ENCODE measurements at regions not wholly inside any gene's neighbourhood (a gene's known extent, or its start where the extent isn't known, plus 50 kb on each side); places are given as distances from the start of the nearest gene placed in this dataset.
"Not testable (repeated sequence)": the region's sequence is repeated elsewhere in the genome, so short reads cannot be mapped to it uniquely, and the experiment has no call there.

GRCh38 chr5:131107128-131107527 is 57.9 kb downstream of the HINT1 start:
- Histone ChIP-seq H3K9ac (ENCODE audit: low read depth, low read length, poor library complexity, severe bottlenecking) (no peak overlapping the region), H3K9me2 (replicated peaks; ENCODE audit: low read depth, low read length) (no peaks in the 10 kb centered on the region), H3F3A (ENCODE audit: low read depth) (no peaks in the 10 kb centered on the region), H3K4me2 (ENCODE audit: low read depth, low read length, poor library complexity, severe bottlenecking) (no peak overlapping the region), H3K4me1 (ENCODE audit: insufficient read depth, low read length, poor library complexity, severe bottlenecking) (no peaks in the 10 kb centered on the region), H3K79me2 (ENCODE audit: insufficient read depth, low read length) (no peaks in the 10 kb centered on the region), H3K4me3 (ENCODE audit: low read length, poor library complexity, severe bottlenecking) (no peak overlapping the region), H3K9me3 (ENCODE audit: insufficient read depth, low read depth, low read length) (no peaks in the 10 kb centered on the region), H3K36me3 (ENCODE audit: insufficient read depth, low read length) (no peaks in the 10 kb centered on the region), H4K20me1 (ENCODE audit: insufficient read depth, low read length, poor library complexity, severe bottlenecking) (no peaks in the 10 kb centered on the region), H3K27me3 (ENCODE audit: insufficient read depth, low read length, poor library complexity, severe bottlenecking) (no peaks in the 10 kb centered on the region), H2AFZ (ENCODE audit: low read length) (no peak overlapping the region)
- TF ChIP-seq CTCF (conservative IDR thresholded peaks at IDR 0.05; ENCODE audit: low read length) (no peak), EZH2phosphoT487 (IDR thresholded peaks at IDR 0.05; ENCODE audit: borderline replicate concordance) (no peak)

- Histone ChIP-seq H3K9me3 (ENCODE audit: insufficient read depth, low read depth, low read length) (no peaks in the 10 kb centered on the region), H3K36me3 (ENCODE audit: insufficient read depth, low read length) (no peaks in the 10 kb centered on the region), H3K4me1 (ENCODE audit: insufficient read depth, low read length, poor library complexity, severe bottlenecking) (no peaks in the 10 kb centered on the region), H3K9me2 (replicated peaks; ENCODE audit: low read depth, low read length) (no peaks in the 10 kb centered on the region), H3K4me3 (ENCODE audit: low read length, poor library complexity, severe bottlenecking) (no peak overlapping the region), H3K27me3 (ENCODE audit: insufficient read depth, low read length, poor library complexity, severe bottlenecking) (no peaks in the 10 kb centered on the region), H2AFZ (ENCODE audit: low read length) (no peak overlapping the region), H4K20me1 (ENCODE audit: insufficient read depth, low read length, poor library complexity, severe bottlenecking) (no peaks in the 10 kb centered on the region), H3K4me2 (ENCODE audit: low read depth, low read length, poor library complexity, severe bottlenecking) (no peak overlapping the region), H3K9ac (ENCODE audit: low read depth, low read length, poor library complexity, severe bottlenecking) (no peak overlapping the region), H3F3A (ENCODE audit: low read depth) (no peaks in the 10 kb centered on the region), H3K79me2 (ENCODE audit: insufficient read depth, low read length) (no peaks in the 10 kb centered on the region)
- TF ChIP-seq EZH2phosphoT487 (IDR thresholded peaks at IDR 0.05; ENCODE audit: borderline replicate concordance) (no peak), CTCF (conservative IDR thresholded peaks at IDR 0.05; ENCODE audit: low read length) (no peak)
Measured at GRCh38 chr5:131104169-131104808, 60.8 kb downstream of the HINT1 start.

- H3K9me3 ChIP-seq (ENCODE audit: insufficient read depth, low read depth, low read length), result no peaks in the 10 kb centered on the region
- H4K20me1 ChIP-seq (ENCODE audit: insufficient read depth, low read length, poor library complexity, severe bottlenecking), result no peaks in the 10 kb centered on the region
- TF ChIP-seq EZH2phosphoT487 (IDR thresholded peaks at IDR 0.05; ENCODE audit: borderline replicate concordance), result no peak
- no peak for TF ChIP-seq CTCF (conservative IDR thresholded peaks at IDR 0.05; ENCODE audit: low read length)
- no peak overlapping the region for H3K4me2 ChIP-seq (ENCODE audit: low read depth, low read length, poor library complexity, severe bottlenecking)
- H3K4me3 ChIP-seq (ENCODE audit: low read length, poor library complexity, severe bottlenecking), result no peak overlapping the region
- H3F3A ChIP-seq (ENCODE audit: low read depth), result no peaks in the 10 kb centered on the region
- no peak overlapping the region for H3K9ac ChIP-seq (ENCODE audit: low read depth, low read length, poor library complexity, severe bottlenecking)
- H2AFZ ChIP-seq (ENCODE audit: low read length), result no peak overlapping the region
- no peaks in the 10 kb centered on the region for H3K4me1 ChIP-seq (ENCODE audit: insufficient read depth, low read length, poor library complexity, severe bottlenecking)
- no peaks in the 10 kb centered on the region for H3K36me3 ChIP-seq (ENCODE audit: insufficient read depth, low read length)
- no peaks in the 10 kb centered on the region for H3K9me2 ChIP-seq (replicated peaks; ENCODE audit: low read depth, low read length)
- H3K79me2 ChIP-seq (ENCODE audit: insufficient read depth, low read length), result no peaks in the 10 kb centered on the region
- H3K27me3 ChIP-seq (ENCODE audit: insufficient read depth, low read length, poor library complexity, severe bottlenecking), result no peaks in the 10 kb centered on the region
Measured at GRCh38 chr5:131096774-131097710, 68.0 kb downstream of the HINT1 start.

- not testable (repeated sequence) for H3K4me3 ChIP-seq (ENCODE audit: low read length, poor library complexity, severe bottlenecking); H2AFZ ChIP-seq (ENCODE audit: low read length); H3K4me2 ChIP-seq (ENCODE audit: low read depth, low read length, poor library complexity, severe bottlenecking); H3K9me3 ChIP-seq (ENCODE audit: insufficient read depth, low read depth, low read length); H3K9ac ChIP-seq (ENCODE audit: low read depth, low read length, poor library complexity, severe bottlenecking); H3K4me1 ChIP-seq (ENCODE audit: insufficient read depth, low read length, poor library complexity, severe bottlenecking); H3K9me2 ChIP-seq (replicated peaks; ENCODE audit: low read depth, low read length); H3K79me2 ChIP-seq (ENCODE audit: insufficient read depth, low read length); H3K36me3 ChIP-seq (ENCODE audit: insufficient read depth, low read length); H3F3A ChIP-seq (ENCODE audit: low read depth); H4K20me1 ChIP-seq (ENCODE audit: insufficient read depth, low read length, poor library complexity, severe bottlenecking); H3K27me3 ChIP-seq (ENCODE audit: insufficient read depth, low read length, poor library complexity, severe bottlenecking)
Measured at GRCh38 chr5:131095561-131095960, 69.5 kb downstream of the HINT1 start.
